GM12878 (cell line): ENCODE measurements at regions not wholly inside any gene's neighbourhood (a gene's known extent, or its start where the extent isn't known, plus 50 kb on each side); places are given as distances from the start of the nearest gene placed in this dataset.

Experiments used
- BHLHE40 ChIP-seq, 2 experiments: fragments of 450-650 bp in 1 of 2; IDR thresholded peaks; 2 replicates each; pipeline ENCODE4 v1.6.1; 2011 to 2017; ENCODE audit warnings: low read depth in 2 of 2, borderline replicate concordance in 1 of 2, improper control_type of control experiment in 1 of 2, low read length in 1 of 2, mild to moderate bottlenecking in 1 of 2
- EP300 ChIP-seq, 2 experiments: fragments of 150-350 bp in 1 of 2; IDR thresholded peaks; 2 replicates each; pipeline ENCODE4 v1.6.1; 2011 to 2012; ENCODE audit warnings: low read depth in 2 of 2, low read length in 2 of 2, borderline replicate concordance in 1 of 2, improper control_type of control experiment in 1 of 2, inconsistent platforms in 1 of 2; ENCODE audit not compliant: control insufficient read depth in 1 of 2
- HDAC2 ChIP-seq: fragments of 200-600 bp; sonication (generic); IDR thresholded peaks from 2 replicates; pipeline ENCODE4 v1.6.1; 2017
- NFYB ChIP-seq: IDR thresholded peaks from 2 replicates; pipeline ENCODE4 v1.6.1; 2011; ENCODE audit warnings: low read depth, mild to moderate bottlenecking, low read length, improper control_type of control experiment, moderate library complexity; ENCODE audit not compliant: insufficient read depth
- RCOR1 ChIP-seq: conservative IDR thresholded peaks from 2 replicates; pipeline ENCODE4 v1.6.1; 2012; ENCODE audit warnings: low read depth, low read length, improper control_type of control experiment
- ZBED1 ChIP-seq: IDR thresholded peaks from 2 replicates; pipeline ENCODE4 v1.6.1; 2016; ENCODE audit warnings: borderline replicate concordance
- TF ChIP-seq, protein P1 (sequence below), 3 experiments: IDR thresholded peaks in 2 of 3; conservative IDR thresholded peaks in 1 of 3; 2 replicates each; pipeline ENCODE4 v1.5.1; 2011; ENCODE audit warnings: low read depth in 3 of 3, low read length in 3 of 3, mild to moderate bottlenecking in 3 of 3, control low read depth in 2 of 3, moderate library complexity in 2 of 3, inconsistent platforms in 1 of 3, mixed read lengths in 1 of 3; ENCODE audit not compliant: control insufficient read depth in 2 of 3, insufficient read depth in 1 of 3; ENCODE audit errors: extremely low read depth in 1 of 3
- TF ChIP-seq, protein P2 (sequence below): IDR thresholded peaks from 2 replicates; pipeline ENCODE4 v1.6.1; 2012; ENCODE audit warnings: mild to moderate bottlenecking, low read depth, low read length
- TF ChIP-seq, protein P3 (sequence below): IDR thresholded peaks from 2 replicates; pipeline ENCODE4 v1.6.1; 2011; ENCODE audit warnings: borderline replicate concordance, low read depth, mild to moderate bottlenecking, moderate library complexity, mixed read lengths, low read length; ENCODE audit not compliant: insufficient read depth; ENCODE audit errors: extremely low read length

DNA sequence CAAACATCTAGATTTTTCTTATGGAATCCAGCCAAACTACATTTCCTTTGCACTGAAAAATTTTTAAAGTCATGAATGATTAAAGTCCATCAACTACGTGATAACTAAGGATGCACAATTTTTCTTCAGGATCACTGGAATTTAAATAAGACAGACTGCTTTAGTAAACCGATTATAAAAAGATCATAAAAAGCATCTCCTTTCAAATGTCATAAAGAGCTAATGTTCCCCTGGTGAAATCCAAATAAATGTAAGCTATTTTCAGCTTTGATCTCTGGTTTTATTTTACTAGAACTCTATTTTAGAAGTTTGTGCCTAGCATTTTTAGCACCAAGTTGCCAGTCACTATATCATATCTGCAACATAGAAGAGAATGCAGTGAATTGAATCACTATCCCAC lies 460.8 kb downstream of the RFC3 start:
- TF ChIP-seq, protein P1, sequence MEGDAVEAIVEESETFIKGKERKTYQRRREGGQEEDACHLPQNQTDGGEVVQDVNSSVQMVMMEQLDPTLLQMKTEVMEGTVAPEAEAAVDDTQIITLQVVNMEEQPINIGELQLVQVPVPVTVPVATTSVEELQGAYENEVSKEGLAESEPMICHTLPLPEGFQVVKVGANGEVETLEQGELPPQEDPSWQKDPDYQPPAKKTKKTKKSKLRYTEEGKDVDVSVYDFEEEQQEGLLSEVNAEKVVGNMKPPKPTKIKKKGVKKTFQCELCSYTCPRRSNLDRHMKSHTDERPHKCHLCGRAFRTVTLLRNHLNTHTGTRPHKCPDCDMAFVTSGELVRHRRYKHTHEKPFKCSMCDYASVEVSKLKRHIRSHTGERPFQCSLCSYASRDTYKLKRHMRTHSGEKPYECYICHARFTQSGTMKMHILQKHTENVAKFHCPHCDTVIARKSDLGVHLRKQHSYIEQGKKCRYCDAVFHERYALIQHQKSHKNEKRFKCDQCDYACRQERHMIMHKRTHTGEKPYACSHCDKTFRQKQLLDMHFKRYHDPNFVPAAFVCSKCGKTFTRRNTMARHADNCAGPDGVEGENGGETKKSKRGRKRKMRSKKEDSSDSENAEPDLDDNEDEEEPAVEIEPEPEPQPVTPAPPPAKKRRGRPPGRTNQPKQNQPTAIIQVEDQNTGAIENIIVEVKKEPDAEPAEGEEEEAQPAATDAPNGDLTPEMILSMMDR (IDR thresholded peaks at IDR 0.05 in 2 of 3, conservative IDR thresholded peaks at IDR 0.05 in 1 of 3; ENCODE audit: control insufficient read depth in 2 of 3, extremely low read depth in 1 of 3, insufficient read depth in 1 of 3, low read depth in 3 of 3, low read length in 3 of 3): no peak
- TF ChIP-seq ZBED1 (no peak), BHLHE40 (IDR thresholded peaks at IDR 0.05; ENCODE audit: borderline replicate concordance in 1 of 2, low read depth in 2 of 2, low read length in 1 of 2) (no peak), RCOR1 (no peak), NFYB (no peak), EP300 (IDR thresholded peaks at IDR 0.05; ENCODE audit: borderline replicate concordance in 1 of 2, control insufficient read depth in 1 of 2, low read depth in 2 of 2, low read length in 2 of 2) (no peak), HDAC2 (no peak)
- TF ChIP-seq, protein P2, sequence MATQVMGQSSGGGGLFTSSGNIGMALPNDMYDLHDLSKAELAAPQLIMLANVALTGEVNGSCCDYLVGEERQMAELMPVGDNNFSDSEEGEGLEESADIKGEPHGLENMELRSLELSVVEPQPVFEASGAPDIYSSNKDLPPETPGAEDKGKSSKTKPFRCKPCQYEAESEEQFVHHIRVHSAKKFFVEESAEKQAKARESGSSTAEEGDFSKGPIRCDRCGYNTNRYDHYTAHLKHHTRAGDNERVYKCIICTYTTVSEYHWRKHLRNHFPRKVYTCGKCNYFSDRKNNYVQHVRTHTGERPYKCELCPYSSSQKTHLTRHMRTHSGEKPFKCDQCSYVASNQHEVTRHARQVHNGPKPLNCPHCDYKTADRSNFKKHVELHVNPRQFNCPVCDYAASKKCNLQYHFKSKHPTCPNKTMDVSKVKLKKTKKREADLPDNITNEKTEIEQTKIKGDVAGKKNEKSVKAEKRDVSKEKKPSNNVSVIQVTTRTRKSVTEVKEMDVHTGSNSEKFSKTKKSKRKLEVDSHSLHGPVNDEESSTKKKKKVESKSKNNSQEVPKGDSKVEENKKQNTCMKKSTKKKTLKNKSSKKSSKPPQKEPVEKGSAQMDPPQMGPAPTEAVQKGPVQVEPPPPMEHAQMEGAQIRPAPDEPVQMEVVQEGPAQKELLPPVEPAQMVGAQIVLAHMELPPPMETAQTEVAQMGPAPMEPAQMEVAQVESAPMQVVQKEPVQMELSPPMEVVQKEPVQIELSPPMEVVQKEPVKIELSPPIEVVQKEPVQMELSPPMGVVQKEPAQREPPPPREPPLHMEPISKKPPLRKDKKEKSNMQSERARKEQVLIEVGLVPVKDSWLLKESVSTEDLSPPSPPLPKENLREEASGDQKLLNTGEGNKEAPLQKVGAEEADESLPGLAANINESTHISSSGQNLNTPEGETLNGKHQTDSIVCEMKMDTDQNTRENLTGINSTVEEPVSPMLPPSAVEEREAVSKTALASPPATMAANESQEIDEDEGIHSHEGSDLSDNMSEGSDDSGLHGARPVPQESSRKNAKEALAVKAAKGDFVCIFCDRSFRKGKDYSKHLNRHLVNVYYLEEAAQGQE: no peak
- TF ChIP-seq, protein P3, sequence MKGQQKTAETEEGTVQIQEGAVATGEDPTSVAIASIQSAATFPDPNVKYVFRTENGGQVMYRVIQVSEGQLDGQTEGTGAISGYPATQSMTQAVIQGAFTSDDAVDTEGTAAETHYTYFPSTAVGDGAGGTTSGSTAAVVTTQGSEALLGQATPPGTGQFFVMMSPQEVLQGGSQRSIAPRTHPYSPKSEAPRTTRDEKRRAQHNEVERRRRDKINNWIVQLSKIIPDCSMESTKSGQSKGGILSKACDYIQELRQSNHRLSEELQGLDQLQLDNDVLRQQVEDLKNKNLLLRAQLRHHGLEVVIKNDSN: no peak
